Gastroesophageal sphincter (tissue), 3 donors: ENCODE measurements at regions not wholly inside any gene's neighbourhood (a gene's known extent, or its start where the extent isn't known, plus 50 kb on each side); places are given as distances from the start of the nearest gene placed in this dataset.

Source experiments
- POLR2A ChIP-seq, 2 donors: fragments of 450-650 bp; IDR thresholded peaks; one replicate each; pipeline ENCODE4 v1.6.1; 2017; ENCODE audit warnings: antibody characterized with exemption in 2 of 2, mild to moderate bottlenecking in 2 of 2, moderate library complexity in 1 of 2
- TF ChIP-seq, protein P1 (sequence below), 4 experiments: fragments of 200-600 bp in 2 of 4; fragments of 450-650 bp in 2 of 4; sonication (generic) in 1 of 4; IDR thresholded peaks; one replicate each; pipeline ENCODE4 v1.5.1; 2017 to 2019; ENCODE audit warnings: antibody characterized with exemption in 4 of 4, mild to moderate bottlenecking in 2 of 4, moderate library complexity in 2 of 4

DNA sequence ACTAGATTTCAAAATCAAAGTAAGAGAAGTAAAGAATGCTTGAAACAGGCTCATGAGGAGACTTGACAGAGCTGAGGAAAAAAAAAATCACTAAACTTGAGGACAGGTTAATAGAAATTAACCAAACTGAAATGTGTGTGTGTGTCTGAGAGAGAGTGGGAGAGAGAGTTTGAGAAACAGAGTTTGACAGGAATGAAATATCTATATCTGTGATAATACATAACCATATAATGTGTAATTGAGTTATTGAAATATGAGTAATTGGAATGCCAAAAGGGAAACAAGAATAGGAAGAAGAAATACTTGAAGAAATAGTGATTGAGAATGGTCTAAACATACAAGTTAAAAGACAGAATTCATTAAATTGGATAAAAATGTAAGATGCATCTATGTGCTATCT, 268.0 kb upstream of the CHRM2 start:
- TF ChIP-seq, protein P1, sequence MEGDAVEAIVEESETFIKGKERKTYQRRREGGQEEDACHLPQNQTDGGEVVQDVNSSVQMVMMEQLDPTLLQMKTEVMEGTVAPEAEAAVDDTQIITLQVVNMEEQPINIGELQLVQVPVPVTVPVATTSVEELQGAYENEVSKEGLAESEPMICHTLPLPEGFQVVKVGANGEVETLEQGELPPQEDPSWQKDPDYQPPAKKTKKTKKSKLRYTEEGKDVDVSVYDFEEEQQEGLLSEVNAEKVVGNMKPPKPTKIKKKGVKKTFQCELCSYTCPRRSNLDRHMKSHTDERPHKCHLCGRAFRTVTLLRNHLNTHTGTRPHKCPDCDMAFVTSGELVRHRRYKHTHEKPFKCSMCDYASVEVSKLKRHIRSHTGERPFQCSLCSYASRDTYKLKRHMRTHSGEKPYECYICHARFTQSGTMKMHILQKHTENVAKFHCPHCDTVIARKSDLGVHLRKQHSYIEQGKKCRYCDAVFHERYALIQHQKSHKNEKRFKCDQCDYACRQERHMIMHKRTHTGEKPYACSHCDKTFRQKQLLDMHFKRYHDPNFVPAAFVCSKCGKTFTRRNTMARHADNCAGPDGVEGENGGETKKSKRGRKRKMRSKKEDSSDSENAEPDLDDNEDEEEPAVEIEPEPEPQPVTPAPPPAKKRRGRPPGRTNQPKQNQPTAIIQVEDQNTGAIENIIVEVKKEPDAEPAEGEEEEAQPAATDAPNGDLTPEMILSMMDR (IDR thresholded peaks at IDR 0.05) = no peak
- no peak for TF ChIP-seq POLR2A (IDR thresholded peaks at IDR 0.05)
